SU-DHL-6 (cell line): ENCODE measurements at regions not wholly inside any gene's neighbourhood (a gene's known extent, or its start where the extent isn't known, plus 50 kb on each side); places are given as distances from the start of the nearest gene placed in this dataset.

Experiments
- CTCF ChIP-seq: fragments of 200-600 bp; sonication (generic); IDR thresholded peaks from one replicate; pipeline ENCODE4 v1.5.1; 2017; ENCODE audit warnings: antibody characterized with exemption, mild to moderate bottlenecking, low read length, moderate library complexity; ENCODE audit not compliant: insufficient read depth, poor library complexity, severe bottlenecking
- EZH2phosphoT487 ChIP-seq: fragments of 200-600 bp; sonication (generic), shearing (Covaris generic); conservative IDR thresholded peaks from 2 replicates; pipeline ENCODE4 v1.6.1; 2018; ENCODE audit warnings: mild to moderate bottlenecking, antibody characterized with exemption, low read length, moderate library complexity, mixed read lengths

- TF ChIP-seq CTCF, result no peak
- no peak for TF ChIP-seq EZH2phosphoT487
These were observed 1148.6 kb upstream of the PRR20A start for GRCh38 chr13:55992145-55992544.
